ENCODE measurements at regions not wholly inside any gene's neighbourhood (a gene's known extent, or its start where the extent isn't known, plus 50 kb on each side); places are given as distances from the start of the nearest gene placed in this dataset.

- no peak for TF ChIP-seq TAF1 (IDR thresholded peaks at IDR 0.05; ENCODE audit: borderline replicate concordance, insufficient read depth, low read length)
- no peak for TF ChIP-seq SIN3A (IDR thresholded peaks at IDR 0.05; ENCODE audit: borderline replicate concordance, insufficient read depth, low read length)
- no peak for TF ChIP-seq POLR2AphosphoS5 (IDR thresholded peaks at IDR 0.05; ENCODE audit: low read depth, low read length)
- no peak for TF ChIP-seq REST (IDR thresholded peaks at IDR 0.05; ENCODE audit: insufficient read depth in 1 of 2, low read depth in 2 of 2, low read length in 2 of 2)
- TF ChIP-seq FOXP2 (optimal IDR thresholded peaks at IDR 0.05; ENCODE audit: borderline replicate concordance, extremely low read depth, extremely low read length, insufficient read depth): no peak
These were observed 236.8 kb downstream of the KLF13 start for GRCh38 chr15:31563421-31563820.

- TF ChIP-seq FOXP2 (optimal IDR thresholded peaks at IDR 0.05; ENCODE audit: borderline replicate concordance, extremely low read depth, extremely low read length, insufficient read depth) (no peak), TAF1 (IDR thresholded peaks at IDR 0.05; ENCODE audit: borderline replicate concordance, insufficient read depth, low read length) (no peak), POLR2AphosphoS5 (IDR thresholded peaks at IDR 0.05; ENCODE audit: low read depth, low read length) (no peak), REST (IDR thresholded peaks at IDR 0.05; ENCODE audit: insufficient read depth in 1 of 2, low read depth in 2 of 2, low read length in 2 of 2) (no peak), SIN3A (IDR thresholded peaks at IDR 0.05; ENCODE audit: borderline replicate concordance, insufficient read depth, low read length) (no peak)
These were observed 241.2 kb downstream of the KLF13 start for GRCh38 chr15:31567861-31568260.

- no peak for TF ChIP-seq TAF1 (IDR thresholded peaks at IDR 0.05; ENCODE audit: borderline replicate concordance, insufficient read depth, low read length)
- no peak for TF ChIP-seq REST (IDR thresholded peaks at IDR 0.05; ENCODE audit: insufficient read depth in 1 of 2, low read depth in 2 of 2, low read length in 2 of 2)
- TF ChIP-seq FOXP2 (optimal IDR thresholded peaks at IDR 0.05; ENCODE audit: borderline replicate concordance, extremely low read depth, extremely low read length, insufficient read depth): no peak
- no peak for TF ChIP-seq POLR2AphosphoS5 (IDR thresholded peaks at IDR 0.05; ENCODE audit: low read depth, low read length)
- TF ChIP-seq SIN3A (IDR thresholded peaks at IDR 0.05; ENCODE audit: borderline replicate concordance, insufficient read depth, low read length): no peak
These were observed 243.2 kb downstream of the KLF13 start for GRCh38 chr15:31569836-31570235.

- TF ChIP-seq TAF1 (IDR thresholded peaks at IDR 0.05; ENCODE audit: borderline replicate concordance, insufficient read depth, low read length) (no peak), SIN3A (IDR thresholded peaks at IDR 0.05; ENCODE audit: borderline replicate concordance, insufficient read depth, low read length) (no peak), REST (IDR thresholded peaks at IDR 0.05; ENCODE audit: insufficient read depth in 1 of 2, low read depth in 2 of 2, low read length in 2 of 2) (no peak), FOXP2 (optimal IDR thresholded peaks at IDR 0.05; ENCODE audit: borderline replicate concordance, extremely low read depth, extremely low read length, insufficient read depth) (no peak), POLR2AphosphoS5 (IDR thresholded peaks at IDR 0.05; ENCODE audit: low read depth, low read length) (no peak)
These were observed 244.0 kb downstream of the KLF13 start for GRCh38 chr15:31570591-31570990.

- TF ChIP-seq SIN3A (IDR thresholded peaks at IDR 0.05; ENCODE audit: borderline replicate concordance, insufficient read depth, low read length) (no peak), POLR2AphosphoS5 (IDR thresholded peaks at IDR 0.05; ENCODE audit: low read depth, low read length) (no peak), TAF1 (IDR thresholded peaks at IDR 0.05; ENCODE audit: borderline replicate concordance, insufficient read depth, low read length) (no peak), REST (IDR thresholded peaks at IDR 0.05; ENCODE audit: insufficient read depth in 1 of 2, low read depth in 2 of 2, low read length in 2 of 2) (no peak), FOXP2 (optimal IDR thresholded peaks at IDR 0.05; ENCODE audit: borderline replicate concordance, extremely low read depth, extremely low read length, insufficient read depth) (no peak)
These were observed 245.0 kb downstream of the KLF13 start for GRCh38 chr15:31571676-31572075.

All from PFSK-1 (cell line).